NCI-H2171 treated with DMSO at 0.1 percent for 48 hours (cell line): ENCODE measurements at regions not wholly inside any gene's neighbourhood (a gene's known extent, or its start where the extent isn't known, plus 50 kb on each side); places are given as distances from the start of the nearest gene placed in this dataset.
"Not testable (repeated sequence)": the region's sequence is repeated elsewhere in the genome, so short reads cannot be mapped to it uniquely, and the experiment has no call there.

Source experiments
- DNase-seq: peaks from one replicate; lab custom pipeline; 2025; lab: John Stamatoyannopoulos, UW

DNA sequence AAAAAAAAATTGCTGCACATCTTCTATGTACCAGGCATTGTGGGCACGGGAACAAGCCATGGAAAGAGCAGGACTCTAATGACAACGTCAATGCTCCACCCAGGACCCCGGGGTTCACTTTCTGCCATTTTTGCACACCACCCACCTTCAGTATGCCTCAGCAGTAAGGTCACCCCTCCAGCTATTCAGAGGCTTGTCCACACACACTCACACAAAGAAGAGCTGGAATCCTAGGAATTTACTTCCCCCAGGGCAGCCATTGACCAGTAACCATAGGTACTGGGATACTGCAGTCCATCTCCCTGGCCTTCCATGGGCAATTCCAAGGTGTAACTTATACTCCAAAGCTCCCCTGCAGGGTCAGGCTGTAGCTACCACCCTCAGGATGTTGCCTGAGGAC is 170.8 kb downstream of the SUCLG1 start:
- no peak for DNase-seq

DNA sequence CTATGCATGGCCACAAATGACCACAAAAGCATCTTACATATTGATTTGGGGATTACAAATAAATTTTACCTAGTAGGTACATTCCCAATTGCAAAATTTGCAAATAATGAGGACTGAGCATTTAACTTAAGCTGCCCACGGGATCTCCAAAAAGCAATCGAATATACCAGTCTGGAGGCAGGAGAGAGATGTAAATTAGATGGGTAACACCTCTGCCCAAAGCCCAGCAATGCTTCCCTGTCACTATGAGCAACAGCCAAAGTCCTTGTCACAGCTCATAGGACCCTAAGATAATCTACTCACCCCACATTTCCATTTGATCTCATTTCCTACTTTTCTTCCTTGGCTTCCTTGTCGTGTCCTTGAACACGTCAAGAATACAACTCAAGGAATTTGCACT is 172.2 kb downstream of the SUCLG1 start:
- DNase-seq, result no peak

DNA sequence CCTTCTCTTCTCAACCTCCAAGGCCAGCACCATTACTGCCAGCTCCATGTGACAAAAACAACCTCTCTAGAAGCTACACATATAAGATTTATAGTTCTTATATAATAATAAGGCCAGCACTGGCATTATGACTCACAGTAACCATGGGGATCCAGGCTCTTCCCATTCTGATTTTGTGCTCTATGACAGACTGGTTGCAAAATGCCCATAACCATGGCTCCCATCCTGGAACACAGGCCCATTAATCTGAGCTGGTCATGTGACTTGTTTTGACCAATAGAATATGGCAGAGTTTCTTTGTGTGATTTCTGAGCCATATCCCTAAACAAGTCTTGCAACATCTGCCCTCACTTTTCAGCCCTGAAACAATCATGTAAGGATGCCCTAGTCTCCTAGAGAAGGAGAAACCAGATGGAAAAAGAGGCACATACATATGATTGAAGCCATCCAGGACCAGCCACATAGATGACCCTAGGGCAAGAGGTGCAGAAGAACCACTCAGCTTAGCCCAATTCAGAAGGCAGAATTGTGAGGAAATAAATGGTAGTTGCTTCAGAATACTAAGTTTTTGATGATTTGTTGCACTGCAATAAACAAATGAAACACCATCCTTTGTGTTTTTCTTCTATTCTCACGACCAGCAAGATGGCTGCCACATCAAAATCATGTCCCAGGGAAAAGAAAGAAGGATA is 173.9 kb downstream of the SUCLG1 start:
- no peak for DNase-seq

DNA sequence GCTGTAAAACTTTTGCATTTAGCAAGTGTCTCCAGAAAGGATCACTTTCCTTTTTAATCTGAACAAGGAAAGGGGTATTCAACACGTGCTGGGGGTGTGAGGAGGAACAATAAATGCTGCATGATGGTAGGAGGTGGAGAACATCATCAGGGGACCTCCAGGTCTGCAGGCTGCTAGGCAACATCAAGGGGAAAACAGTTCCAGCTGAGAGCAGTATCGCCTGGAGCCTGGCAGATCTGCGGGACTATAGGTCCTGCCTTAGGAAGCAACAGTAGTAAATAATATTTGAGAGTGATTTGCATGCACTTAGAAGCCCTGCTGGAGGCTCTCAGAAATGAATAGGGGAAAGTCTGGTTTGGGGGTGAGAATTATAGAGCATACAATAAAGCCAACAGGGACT is 175.6 kb downstream of the SUCLG1 start:
- DNase-seq, result no peak

DNA sequence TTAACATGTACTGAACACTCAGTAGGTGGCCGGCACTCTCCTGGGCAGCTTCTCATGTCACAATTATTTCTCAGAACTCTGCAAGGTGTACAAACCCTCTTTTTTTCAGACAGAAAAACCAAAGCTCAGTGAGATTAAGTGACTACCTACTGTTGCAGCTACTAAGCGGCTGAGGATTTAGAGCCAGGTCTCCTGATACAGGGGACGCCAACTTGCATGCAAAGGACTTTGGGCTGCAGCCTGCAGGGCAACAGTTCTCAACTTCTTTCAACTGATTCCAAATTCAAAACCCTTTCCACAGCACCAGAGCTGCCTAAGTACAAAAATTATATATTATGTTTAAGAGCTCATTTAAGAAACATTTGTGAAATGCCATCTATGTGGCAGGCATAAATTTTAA is 177.6 kb downstream of the SUCLG1 start:
- no peak for DNase-seq

DNA sequence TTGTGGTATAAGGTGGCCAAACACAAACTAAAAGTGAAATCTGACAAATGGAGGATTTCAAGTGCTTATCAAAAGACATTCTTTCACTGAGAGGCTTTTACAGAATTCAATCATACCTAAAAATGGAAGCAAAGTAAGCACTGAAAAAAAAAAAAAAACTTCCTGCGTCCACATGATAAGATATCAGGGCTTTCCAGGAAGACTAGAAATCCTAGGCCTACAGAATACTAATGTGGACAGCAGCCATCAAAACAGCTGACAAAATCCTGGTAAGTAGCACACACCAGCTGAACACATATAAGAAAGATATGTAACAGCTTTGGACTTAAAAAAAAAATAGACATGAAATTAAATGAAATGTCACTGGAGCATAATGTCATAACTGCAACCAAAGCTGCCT is 178.2 kb downstream of the SUCLG1 start:
- no peak for DNase-seq

DNA sequence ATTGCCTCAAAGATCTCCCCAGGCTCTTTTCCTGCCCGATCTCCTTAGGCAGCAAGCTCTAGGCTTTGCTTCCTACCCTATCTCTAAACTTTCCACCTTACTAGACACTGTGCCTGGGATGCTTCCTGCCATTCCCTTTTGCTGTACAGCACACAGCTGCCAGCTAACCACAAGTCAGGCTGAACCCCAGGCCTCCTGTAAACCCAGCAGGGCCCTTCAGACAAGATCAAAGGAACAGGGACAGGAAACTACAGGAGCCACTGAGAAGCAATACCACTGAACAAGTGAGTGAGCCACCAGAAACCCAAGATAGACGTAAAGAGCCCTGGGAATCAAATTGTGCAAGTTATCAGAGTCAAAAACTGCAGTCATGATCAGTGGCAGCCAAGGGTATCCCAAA is 180.7 kb downstream of the SUCLG1 start:
- DNase-seq, result no peak

DNA sequence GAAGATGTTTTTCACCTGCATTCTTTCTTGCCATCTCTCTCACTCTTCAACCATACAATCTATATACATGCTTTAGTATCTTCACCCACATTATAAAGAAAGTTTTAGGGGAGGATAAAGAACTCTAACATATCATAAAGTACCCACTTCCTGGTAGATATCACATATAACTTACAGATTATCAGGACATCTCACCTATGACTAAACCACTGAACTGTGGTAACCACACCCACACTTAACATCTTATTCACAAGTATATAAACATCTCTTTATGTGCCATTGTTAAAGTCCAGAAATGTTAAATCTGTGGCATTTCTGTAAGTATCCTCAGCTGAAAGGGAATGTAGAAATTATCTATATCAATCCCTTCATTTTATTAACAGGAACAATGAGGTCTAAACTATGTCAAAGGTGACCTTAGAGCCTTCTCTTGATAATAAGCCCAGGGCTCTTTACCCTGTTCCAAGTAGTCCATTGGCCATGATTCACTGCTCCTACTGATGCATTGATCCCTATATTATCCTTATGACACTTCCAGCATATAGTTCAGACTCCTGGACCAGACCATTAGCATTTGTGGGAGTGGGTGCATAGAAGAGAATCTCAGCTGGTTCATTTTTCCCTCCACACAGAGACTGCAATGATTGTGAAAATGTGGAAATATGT is 182.4 kb downstream of the SUCLG1 start:
- no peak for DNase-seq

DNA sequence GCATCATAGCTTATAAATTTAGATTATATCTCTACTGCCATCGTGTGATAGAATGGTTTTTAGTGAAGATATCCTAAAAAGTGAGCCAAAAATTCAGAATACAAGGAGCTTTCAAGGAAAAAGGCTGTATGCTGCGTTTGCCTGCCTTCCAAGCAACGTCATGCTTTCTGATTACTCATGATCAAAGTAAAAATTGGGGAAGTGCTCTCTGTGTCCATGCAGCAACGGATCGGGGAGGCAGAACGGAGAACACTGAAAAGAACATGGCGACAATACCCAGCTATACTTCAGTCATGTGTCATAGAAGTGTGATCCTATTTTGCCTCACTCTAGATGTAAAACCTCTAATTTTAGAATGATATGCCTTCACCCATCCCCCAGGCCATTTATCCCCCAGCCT is 185.7 kb downstream of the SUCLG1 start:
- DNase-seq, result no peak

DNA sequence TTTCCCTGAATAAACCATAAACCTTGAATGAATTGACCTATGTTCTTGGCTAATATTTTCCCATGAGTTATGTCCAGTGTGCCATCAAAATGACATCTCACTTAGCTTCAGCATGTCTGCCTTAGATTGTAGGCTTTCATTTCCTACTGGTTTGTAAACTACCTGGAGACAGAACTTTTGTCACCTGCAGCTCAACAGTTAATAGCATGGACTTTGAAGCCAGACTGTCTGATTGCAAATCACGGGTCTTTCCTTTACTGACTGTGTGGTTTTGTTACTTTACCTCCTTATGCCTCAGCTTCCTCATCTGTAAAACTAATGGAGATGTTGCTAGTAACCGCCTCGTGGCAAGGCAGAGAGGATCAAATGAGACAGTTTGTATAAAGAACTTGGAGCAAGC is 187.1 kb downstream of the SUCLG1 start:
- DNase-seq, result no peak

DNA sequence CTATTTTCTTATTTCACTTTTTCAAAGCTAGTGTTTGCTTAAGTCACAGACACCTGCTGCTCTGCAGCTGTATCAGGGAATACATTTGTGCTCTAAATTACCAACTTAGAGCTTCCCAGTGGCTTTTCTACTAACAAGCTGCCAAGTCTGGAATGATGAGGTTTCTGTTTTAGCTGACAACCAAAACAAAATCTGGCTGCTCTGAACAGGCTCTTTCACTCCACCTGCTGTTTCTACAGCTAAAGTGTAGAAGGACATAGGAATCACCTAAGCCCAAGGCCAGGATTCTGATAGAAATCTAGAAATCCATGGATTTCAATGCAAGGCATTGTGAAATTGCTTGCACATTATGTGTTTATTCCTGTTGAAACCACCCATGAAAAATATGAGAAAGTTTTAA is 201.2 kb downstream of the SUCLG1 start:
- no peak for DNase-seq

DNA sequence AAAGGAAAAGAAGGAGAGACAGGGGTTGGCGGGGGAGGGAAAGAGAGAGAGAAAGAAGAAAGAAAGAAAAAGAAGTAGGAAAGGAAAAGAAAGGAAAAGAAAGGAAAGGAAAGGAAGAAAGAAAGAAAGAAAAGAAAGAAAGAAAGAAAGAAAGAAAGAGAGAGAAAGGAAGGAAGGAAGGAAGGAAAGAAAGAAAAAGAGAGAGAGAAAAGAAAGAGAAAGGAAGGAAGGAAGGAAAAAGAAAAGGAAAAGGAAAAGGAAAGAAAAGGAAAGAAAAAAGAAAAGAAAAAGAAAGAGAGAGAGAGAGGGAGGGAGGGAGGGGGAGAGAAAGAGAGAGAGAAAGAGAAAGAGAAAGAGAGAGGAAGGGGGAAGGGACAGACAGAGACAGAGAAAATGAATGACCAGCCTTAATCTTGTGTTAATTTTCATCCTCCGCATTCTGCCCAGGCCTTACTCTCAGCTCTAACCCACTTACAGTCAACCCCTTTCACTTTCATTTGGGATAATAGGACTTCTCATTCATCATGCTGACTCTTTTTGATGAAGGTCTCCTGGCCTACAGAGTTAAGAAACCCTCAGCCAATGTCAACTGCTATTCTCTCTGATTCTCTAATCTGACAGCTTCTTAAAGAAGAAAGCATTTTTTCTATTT is 207.3 kb downstream of the SUCLG1 start:
- no peak for DNase-seq

DNA sequence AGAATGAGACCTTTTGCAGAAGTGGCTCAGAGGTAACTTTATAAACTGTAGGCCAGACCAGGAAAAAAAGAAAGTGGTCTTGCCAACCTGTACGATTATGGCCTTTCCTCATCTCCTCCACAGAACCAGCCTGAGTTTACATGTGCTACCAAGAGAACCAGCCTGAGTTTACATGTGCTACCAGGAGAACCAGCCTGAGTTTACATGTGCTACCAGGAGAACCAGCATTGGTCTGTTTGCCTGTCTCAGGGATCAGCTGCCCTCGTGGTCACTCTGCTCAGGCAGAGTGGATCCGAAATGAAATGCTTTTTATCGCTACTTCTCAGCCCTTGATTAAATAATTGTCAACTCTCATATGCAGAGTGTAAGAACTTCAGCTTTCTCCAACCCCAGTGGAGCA is 209.9 kb downstream of the SUCLG1 start:
- no peak for DNase-seq

DNA sequence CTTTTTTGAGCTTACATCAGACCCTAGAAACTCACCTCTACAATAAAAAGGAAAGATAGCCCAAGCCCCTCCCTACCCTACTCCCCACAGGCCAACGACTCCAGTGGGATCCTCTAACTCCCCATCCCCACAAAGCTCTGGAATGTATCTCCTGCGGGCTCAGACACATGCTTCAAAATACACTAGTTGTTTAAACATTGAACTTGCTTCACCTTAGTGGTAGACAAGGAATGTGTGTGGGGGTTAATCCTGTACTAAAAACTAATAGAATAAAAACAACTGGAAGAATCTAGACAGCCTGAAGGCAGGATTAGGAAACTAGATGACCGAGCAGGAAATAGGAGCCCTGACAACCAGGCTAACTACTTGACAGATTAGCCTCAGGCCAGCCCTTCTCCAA is 211.5 kb downstream of the SUCLG1 start:
- no peak for DNase-seq

DNA sequence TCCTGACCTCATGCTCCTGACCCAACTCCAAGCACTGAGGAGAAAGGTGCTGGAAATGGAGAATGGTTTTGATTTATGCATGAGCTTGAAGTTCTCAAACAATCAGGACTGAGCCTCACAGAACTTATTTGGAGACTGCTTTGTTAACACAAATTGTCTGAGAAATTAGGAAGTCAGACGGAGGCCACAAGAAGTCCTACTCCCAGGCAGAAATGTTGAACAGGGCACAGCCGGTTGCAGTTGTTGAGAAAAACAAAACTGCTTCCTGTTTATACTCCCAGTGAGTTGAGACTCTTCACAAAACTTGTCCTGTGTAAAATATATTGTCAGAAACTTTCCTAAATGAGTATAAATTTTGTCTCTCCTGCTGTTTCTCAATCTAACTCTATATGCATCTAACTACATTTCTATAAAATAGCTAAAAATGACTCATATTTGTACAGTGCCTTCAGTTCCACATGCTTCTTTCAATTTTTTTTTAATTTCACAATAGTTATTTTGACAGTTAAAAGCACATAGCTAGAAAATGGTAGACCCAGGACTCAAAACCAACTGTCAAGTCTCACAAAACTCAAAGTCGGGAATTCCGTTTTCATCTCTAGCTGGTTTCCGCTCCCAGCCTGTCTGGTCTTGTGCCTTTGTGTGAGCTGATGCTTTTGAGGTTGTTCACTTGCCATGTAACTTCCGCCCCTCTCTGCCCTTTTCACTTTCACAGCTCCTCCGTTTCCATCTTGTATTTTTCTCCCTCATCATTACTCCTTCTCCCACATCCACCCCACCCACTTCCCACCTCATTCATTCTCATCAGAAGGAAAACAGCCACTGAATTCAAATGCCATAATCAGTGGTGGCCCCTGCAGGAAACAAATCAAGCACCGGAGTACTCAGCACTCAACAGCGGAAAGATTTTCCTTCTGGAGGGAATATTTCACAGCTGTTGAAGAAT is 215.0 kb downstream of the SUCLG1 start:
- no peak for DNase-seq

DNA sequence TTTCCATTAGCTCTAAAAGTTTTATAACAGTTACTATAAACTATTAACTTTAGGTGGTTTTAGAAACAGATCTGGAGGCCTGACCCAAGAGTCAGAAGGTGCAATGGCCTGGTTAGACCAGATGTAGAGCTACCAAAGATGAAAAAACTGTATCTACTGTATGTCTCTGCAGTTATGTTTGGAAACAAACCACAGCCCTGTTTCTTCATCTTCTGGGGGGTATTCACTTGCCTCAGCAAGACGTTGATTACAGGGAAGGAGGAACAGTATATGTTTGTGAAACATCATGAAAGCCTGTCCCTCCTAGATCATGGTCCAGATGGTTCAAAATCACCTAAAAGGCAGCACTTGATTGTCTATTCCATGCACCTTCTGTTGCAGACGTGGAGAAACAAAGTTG is 220.2 kb downstream of the SUCLG1 start:
- DNase-seq, result no peak

DNA sequence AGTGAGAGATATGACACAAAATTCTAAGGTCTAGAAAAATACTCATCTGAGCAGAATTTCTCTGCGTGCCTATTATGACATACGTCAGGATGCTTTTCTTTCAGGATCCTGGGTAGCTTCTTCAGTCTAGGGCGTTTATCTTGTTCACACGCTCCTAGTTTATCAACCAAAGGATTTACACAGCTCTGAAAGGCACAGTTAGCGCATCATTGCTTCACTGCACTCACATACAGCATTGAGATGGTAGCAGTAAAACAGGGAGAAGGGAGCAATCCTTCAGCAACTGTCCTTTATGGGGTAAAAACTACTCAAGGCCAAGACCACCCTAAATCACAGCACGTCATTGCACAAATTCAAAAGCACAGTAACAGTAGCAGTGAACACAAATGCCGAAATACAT is 222.8 kb downstream of the SUCLG1 start:
- DNase-seq, result no peak

DNA sequence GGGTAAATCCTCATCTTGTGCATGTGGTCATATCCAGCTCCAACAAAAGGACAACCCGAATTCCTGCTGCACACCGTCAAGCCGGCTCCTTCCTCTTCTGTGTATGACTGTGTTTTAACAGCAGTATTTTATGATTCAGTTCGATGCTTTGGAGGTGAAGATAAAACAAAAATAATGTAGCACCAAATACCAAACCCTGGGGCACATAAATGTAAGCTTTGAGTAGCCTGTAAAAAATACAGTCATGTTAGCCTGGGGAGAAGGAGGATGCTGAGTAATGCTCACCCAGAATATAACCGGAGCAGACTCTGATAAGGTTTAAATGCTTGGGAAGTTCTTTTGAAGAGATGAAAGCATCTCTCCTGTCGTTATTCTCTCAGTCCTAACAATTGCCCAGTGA is 225.0 kb downstream of the SUCLG1 start:
- DNase-seq, result no peak

DNA sequence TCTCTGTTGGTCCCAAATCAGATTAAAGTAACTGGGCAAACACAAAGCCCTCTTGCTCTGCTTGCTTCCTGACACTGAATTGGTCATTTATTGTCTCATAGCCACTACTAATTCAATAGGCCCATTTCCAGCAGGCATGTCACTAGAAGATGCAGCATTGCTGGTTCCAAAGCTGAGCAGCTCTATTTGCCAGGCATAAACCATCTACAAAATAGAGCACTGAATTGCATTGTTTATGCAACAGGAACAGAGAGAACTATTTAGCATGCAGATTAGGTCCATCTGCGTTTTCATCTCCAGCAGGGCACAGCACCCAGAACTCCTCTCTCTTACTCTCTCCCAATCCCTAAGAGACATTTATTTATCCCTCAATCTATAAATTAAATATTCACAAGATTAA is 227.6 kb downstream of the SUCLG1 start:
- no peak for DNase-seq

DNA sequence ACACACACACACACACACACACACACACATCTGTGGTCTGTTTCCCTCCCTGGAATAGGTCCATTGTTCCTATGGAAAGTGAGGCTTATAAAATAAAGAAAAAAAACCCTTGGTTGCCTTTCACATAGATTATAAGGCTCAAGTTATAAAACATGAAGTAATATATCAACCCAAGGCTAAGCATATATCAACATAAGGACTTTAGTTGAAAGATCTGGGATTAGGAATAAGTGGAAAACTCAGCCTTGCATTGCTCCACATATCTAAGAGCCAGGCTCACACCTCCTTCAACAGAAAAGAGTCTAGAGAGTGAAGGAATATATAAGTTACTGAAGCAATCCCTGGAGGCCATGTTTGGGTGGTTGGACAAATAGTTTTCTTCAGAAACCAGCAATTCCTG is 235.0 kb downstream of the SUCLG1 start:
- DNase-seq, result no peak

DNA sequence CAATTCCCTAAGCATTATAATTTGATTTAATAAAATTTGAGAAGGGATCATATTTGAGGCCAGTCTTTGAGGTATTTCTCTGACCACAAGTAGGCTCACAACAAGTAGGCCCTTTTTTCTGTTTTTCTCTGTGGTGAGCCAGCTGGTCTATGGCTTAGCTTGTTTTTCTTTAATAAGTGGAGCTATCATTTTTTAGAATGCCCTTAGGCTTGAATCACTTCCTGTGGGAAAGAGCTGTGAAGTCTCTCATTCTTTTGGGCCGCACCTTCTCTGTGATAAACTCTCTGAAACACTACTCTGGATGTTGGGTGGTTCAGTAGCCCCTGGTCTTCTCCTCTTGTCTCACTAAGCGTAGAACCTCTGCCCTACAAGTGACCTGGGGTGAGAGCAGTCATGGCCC is 235.9 kb downstream of the SUCLG1 start:
- no peak for DNase-seq

DNA sequence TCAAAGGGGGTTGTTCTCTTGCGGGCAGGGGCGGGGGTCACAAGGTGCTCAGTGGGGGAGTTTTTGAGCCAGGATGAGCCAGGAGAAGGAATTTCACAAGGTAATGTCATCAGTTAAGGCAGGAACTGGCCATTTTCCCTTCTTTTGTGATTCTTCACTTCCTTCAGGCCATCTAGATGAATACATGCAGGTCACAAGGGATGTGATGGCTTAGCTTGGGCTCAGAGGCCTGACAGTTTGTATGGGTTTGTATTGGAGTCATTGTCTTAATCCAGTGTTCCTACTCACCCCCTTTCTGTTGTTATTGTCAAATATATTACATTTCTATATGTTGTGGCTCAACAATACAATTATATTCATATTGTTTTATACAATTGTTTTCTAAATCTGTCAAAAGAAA is 238.0 kb downstream of the SUCLG1 start:
- DNase-seq, result not testable (repeated sequence)

DNA sequence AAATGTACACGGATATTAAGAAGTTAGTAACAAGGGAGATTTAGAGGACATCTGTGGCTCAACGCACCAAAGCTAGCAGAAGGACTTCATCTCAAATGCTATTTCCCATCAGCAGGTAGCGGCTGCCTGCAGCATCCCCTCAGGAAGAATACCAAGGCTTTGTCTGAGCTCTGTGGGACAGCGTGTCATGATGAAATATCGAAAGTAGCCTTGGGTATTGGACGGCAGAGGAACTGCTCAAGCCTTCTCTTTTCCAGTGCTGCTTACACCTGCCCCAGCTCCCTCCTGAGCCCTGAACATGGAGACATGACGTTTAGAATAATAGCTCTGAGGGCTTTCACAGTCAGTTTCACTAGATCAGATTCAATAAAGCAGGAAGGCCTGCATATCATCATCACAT is 241.6 kb downstream of the SUCLG1 start:
- no peak for DNase-seq
